Right renal cortex interstitium (tissue), 3 donors: ENCODE measurements at regions not wholly inside any gene's neighbourhood (a gene's known extent, or its start where the extent isn't known, plus 50 kb on each side); places are given as distances from the start of the nearest gene placed in this dataset.

ENCODE experiments used
- DNase-seq, 3 donors: peaks; one replicate each; pipeline ENCODE4 v3.0.0-alpha.2; 2013; ENCODE audit warnings: low read depth in 3 of 3, low spot score in 2 of 3

DNA sequence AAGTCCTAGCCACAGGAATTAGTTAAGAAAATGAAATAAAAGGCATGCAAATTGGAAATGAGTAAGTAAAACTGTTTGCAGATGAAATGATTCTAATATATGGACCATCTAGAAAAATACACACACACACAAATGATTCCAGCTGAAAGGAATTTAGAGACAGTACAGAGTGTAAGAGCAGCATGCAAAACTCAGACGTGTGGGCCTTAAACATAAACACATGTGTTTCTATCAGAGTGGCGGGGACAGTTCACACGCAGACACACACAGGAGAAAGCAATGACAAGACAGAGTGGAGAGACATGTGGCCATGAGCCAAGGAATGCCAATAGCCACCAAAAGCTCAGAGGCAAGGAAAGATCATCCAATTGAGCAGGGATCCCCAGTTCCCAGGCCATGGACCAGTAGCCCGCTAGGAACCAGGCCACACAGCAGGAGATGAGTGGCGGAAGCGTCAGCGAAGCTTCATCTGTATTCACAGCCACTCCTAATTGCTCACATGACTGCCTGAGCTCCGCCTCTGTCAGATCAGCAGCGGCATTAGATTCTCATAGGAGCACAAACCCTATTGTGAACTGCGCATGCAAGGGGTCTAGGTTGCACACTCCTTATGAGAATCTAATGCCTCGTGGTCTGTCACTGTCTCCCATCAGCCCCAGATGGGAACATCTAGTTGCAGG, 155.4 kb downstream of the ARL4C start:
- no peak for DNase-seq

DNA sequence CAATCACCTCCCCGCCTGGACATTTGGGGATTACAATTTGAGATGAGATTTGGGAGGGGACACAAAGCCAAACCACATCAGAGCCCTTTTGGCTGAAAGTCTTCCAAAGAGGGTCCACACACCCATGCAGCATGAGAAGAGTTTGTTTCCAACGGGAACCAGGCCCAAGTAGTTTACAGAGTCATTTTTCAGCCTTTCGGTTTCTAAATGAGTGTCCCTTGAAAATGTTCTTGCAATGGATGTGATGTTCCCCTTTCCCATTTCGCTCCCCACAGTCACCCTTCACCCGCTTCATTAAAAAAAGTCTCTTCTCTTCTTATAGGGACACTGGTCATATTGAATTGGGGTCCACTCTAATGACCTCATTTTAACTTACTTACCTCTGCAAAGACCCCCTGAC, 157.4 kb downstream of the ARL4C start:
- DNase-seq, result no peak

DNA sequence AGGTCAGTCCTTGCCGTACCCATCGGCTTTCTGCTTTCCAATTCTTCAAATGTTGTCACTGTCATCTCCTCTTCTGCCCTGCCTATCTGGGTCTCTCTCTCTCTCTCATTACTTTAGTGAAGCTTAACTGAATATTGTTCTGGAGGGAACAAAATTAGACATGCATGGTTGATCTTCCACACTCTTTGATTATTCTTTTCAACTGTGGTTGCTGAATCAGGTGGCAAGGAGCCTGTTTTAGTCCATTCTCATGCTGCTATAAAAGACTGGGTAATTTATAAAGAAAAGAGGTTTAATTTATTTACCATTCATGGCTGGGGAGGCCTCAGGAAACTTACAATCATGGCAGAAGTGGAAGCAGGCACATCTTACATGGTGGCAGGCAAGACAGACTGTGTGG, 157.9 kb downstream of the ARL4C start:
- no peak for DNase-seq

DNA sequence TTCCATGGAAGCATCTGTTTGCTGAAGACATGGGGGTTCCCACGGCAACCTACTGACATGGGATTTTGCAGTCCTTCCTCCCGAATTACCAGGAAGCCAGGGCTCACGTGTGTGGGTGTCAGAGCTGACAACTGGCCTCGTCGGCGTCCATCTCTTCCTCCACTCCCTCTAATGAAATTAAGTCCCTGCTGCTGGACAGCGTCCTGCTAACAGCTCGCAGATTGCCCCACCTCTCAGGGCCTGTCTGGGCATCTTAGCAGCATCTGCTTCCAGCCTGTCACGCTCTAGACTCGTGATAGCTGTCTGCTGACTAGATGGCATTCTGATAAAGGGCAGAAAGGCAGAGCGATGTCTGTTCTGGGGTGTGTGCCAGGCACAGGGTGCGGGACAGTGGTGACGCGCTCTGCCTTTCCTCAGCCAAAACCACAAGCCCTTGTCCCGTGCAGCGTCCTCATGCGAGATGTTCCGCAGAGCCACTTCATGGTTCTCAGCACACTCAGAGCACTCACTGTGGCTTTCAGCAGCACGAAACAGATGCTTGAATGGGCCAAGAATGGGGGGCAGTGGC, 161.1 kb downstream of the ARL4C start:
- DNase-seq, result no peak

DNA sequence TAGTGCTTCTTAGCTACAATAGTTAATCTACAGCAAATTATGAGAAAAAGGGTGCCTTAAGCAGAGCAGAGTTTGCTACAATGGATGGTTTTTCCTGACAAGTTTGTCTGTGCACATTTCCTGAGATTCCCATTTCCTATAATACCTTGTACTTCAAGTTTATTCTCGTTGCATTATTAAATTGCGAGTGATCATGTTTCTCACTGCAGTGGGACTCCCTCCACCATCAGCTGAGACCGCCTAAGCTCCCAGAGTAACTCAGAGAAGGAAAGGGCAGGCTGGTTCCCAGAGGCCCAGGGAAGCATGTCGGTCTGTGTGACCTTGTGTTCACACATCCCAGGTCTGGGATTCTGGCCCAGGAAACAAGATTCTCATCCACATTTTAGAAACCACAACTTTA, 162.1 kb downstream of the ARL4C start:
- no peak for DNase-seq

DNA sequence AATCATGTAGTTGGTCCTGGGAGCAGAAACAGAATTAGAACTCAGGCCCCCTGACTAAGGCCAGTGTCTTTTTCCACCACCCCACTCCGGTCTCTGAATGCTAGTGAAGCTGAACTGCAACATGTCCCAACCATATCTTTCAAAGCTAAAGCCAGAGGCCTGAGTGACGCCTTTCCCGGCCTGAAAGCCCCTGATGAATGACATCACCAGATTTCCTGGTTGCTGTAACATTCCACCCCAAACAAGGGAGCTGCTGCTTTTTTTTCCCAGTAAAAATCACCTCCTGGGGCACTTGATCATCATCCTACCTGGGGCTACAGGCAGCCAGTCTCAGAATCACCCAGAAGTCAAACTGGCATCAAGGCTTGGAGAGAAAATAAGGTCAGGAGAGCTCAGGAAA, 162.7 kb downstream of the ARL4C start:
- no peak for DNase-seq

DNA sequence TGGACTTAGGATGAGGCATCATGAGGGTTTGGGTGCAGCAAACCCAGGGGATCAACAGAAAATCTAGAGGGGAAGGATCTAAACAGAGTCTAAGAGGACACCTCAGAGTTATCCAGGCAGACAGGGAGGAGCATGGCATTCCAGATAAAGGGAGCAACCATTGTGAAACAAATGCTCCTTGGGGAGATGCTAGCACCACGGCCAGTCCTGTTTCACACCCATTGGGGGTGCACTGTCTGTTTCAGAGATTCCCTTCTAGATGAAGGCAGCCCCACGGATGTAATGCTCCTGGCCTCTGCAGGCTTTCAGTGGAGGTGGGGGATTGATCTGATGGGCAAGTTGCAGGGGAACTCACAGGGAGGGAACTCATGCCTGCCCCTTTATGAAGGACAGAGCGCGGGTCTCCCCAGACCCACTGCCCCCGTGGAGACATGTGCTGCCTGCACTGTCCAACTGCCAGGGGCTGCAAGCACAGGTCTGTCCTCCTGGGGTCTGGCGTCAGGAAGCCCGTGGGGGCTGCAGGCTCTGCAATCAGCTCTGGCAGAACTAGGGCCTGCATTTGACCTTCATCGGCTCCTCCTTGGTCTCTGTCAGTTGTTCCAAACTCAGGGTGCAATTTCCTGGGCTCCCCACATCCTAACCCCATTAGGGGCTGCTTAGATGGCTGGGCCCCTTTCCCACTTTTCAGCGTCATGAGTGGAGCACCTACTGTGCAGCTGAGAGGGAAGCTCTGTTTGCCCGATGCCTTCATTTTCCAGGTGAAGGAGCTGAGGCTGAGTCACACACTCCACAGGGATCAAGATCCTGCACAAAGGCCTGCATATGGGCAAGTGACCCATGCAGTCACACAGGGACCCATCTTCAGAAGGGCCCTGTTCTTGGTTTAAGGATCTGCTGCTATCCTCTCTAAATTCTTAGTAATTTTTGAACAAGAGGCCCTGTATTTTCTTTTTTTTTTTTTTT, 163.4 kb downstream of the ARL4C start:
- no peak for DNase-seq

DNA sequence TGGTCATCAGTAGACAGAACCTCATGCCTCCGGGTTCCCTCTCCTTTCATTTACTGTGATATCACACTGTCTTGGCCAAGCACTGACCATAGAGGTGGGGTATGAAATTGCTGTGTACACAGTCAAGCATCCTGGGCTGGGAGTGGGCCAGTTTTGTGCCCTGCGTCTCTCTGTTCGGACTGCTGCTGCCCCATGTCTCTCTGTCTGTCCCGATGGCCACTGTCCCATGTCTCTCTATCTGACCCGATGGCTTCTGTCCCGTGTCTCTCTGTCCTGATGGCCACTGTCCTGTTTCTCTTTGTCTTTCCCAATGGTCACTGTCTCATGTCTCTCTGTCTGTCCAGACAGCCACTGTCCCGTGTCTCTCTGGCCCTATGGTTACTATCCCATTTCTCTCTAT, 164.9 kb downstream of the ARL4C start:
- no peak for DNase-seq

DNA sequence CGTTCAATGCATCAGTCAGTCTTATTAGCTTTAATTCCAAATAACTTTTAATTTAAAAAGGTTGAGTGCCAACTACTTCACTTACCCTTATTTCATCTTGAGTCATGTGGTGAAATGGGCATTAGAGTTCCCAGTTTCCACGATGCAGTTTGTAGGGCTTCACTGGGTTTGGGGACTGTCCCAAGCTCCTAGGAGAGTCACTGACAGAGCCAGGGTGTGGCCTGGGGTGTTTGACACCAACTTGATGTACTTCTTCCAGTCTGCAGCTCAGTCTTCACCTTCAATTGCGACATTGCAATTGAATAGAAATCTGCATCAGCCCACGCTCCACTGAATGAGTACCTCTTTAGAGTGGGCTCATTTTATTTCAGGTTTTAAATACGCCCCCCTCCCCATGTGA, 165.3 kb downstream of the ARL4C start:
- DNase-seq, result no peak

DNA sequence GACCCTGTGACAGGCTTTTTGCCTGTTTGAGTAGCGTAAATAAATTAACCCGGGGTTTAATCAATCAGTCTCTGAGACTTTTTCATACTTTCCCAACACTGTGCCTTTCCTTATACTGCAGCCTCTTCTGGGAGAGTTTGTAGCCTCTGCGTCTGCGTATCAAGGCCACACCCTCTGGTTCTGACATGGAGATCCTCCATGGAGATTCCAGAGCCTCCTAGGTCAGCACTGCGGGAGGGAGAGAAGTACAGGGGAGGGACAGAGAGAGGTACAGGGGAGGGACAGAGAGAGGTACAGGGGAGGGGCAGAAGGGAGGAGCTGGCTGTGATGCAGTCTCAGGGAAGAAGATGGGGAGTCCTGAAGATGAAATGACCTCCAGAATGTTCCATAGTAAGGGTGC, 166.0 kb downstream of the ARL4C start:
- DNase-seq, result no peak

DNA sequence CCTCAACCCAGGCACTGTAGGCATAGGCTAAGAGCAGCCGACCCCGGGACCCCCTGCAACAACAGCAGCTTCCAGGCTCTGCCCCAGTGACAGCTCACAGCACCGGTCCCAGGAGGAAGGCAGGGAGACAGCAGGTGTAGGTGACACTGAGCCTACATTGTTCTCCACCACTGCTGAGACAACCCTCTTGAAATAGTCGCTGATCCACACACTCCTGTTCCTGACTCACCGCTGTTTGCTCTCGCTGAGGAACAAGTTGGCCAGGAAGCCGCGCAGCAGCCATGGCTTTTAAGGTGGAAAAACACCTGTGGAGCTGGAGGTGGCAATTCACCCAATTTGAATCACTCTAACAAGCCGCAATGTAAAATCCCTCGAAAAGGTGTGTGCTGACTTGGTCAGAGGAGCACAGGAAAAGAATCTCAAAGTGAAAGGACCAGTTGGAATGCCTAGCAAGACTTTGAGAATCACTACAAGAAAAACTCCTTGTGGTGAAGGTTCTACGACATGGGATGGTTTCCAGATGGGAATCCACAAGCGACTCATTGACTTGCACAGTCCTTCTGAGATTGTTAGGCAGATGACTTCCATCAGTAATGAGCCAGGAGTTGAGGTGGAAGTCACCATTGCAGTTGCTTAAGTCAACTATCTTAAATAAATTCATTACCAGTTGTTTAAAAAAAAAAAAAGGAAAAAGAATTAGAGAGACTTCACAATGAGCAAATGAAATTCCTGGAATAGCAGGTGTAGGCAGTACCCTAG, 167.5 kb downstream of the ARL4C start:
- DNase-seq, result no peak

DNA sequence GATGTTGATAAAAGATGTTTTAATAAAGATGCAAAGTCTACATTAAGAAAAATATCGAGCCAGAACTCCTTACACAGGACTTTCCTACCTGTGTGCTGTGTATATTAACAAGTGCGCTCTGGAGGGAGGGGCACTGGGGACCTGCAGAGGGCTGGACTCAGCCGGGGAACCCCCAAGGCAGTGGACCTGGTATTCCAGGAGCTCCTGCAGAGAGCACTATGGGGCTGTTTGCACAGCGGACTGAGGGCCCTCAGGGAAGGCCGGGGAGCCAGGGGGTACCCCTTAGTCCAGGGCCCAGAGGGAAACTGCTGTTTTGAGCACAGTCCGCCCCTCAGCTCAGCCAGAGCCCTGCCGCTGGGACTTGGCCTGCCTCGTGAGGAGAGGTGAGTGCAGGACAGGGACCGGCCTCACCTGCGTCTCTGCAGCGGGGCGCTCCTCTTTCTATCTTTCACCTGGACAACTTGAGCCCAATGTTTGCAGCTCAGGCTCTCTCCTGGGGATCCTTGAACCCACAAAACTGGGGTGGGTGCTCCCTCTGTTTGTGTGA, 168.4 kb downstream of the ARL4C start:
- no peak for DNase-seq

DNA sequence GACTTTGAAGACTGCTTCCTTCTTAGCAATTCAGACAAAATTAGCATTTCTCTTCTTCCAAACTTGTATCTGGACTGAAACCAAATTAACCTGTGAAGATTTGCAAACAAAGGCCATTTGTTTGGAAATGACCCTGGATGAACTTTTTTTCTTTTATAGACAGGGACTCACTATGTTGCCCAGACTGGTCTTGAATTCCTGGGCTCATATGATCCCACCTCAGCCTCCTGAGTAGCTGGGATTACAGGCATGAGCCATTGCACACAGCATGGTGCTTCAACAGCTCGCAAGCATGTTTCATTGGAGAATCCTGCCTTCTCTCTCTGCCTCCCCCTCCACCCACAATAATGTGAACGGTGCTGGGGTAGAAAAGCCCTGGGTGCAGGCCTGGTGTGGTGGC, 170.2 kb downstream of the ARL4C start:
- no peak for DNase-seq

DNA sequence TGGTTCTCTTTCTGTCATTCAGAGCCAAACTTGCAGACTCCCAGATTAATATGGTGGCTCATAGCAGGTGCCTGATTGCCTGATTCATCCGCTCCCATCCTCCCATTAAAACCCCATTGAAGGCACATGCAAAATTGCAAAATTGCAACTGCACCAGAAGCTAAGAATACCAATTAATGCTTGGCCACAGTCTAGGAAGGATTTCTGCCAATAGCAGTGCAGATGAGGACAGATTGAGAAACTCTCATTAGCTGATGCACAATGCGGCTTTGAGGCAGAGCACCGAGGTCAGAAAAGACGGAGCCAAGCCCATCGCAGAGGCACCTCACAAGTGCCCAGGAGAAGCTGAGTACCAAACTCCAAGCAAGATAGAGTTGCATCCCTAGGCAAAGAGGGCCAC, 172.8 kb downstream of the ARL4C start:
- DNase-seq, result no peak

DNA sequence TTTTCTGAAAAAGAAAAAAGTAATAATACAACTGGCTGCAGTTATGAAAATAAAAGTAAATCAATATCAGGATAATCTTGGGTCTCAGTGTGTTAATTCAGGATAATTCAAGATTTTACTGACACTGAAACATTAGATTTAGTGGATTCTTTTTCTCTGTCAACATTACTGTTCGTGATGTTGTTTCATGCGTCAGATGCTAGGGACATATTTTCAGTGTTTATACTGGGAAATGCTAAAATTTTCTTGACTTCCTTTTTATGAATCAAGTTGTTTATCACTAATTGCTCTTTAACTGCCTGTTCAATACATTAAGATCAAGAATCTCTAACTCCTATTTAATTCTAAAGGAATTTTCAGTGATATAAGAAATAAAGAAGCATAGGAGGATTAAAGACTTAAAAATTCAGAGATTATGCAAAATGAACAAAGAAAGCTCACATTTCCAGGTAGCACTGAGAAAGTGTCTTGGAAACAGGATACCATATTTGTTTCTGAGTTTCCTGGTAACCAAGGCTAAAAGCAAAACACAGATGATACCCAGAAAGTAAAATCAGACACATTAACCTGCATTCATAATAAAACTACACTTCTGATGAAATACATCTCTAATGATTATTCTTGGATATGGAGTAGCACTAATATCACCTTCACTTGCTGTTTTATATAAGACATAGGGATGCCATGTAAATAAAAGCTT, 174.0 kb downstream of the ARL4C start:
- DNase-seq, result no peak

DNA sequence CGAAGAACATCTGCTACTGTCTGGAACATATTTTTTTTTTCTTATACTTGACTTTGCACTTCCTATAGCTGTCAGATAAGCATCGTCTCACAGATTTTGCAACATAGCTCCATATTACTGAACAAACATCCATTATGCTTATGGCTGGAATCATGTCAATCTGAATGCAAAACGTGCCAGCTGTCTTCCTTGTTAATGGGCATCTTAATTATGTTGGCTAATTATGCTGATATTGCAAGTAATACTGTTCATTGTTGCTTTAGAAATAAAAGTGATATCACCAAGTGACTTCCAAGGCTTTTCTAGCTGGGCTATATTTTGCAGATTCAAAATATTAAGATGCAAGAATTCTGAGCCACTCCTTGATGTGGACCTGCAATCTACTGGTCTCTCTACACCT, 176.8 kb downstream of the ARL4C start:
- no peak for DNase-seq

DNA sequence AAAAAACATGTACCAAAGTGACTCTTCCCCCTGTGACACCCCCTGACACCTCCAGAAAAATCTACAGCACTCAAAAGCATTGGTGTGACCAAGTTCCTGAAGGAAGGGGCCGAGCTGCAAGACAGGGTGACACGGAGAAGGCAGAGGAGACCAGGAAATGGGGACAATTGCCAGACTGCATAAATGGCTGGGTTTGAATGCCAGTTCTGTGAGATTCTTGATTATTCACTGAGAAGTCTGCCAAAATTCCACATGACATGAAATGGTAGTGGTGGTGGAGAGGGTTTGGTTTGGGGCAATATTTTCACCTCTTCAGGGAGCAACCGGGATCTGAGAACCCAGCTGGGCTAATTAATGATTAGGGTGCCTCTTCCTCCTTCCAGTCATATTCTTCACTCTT, 178.5 kb downstream of the ARL4C start:
- DNase-seq, result no peak

DNA sequence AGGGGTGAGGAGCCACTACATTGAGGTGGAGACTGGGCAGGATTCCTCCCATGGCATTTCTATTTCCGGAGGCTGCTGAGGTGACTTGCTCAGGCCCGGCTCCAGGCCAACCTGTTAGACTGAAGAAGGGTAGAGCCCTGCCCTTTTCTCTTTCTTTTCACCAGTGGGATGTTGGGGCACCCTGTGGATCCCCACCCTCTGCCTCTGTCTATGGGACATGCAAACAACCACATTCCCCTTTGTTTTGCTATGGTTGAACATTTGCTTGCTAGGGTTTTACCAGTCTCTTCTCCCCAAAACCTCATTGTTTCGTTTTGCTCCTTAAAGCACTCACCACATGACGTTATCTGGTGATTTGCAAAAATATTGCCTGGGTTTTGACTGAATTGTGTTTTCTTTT, 183.3 kb downstream of the ARL4C start:
- no peak for DNase-seq

DNA sequence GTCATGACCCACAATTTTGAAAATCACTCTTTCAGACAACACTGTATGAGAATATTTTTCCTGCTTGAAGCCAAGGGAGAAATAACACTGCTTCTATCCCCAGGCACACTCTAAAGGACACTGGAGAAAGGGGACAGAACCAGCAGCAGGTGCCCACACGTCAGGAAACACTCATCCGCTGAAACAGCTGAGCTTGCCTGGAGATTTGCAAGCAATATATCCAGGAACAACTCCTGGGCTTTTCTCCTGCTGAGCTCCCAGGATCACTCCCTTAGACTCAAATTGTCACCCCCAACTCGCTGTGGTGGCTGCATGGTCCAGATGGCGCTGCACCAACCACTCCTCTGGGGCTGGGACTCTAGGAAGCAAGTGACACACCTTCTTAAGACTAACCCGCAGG, 186.7 kb downstream of the ARL4C start:
- DNase-seq, result no peak

DNA sequence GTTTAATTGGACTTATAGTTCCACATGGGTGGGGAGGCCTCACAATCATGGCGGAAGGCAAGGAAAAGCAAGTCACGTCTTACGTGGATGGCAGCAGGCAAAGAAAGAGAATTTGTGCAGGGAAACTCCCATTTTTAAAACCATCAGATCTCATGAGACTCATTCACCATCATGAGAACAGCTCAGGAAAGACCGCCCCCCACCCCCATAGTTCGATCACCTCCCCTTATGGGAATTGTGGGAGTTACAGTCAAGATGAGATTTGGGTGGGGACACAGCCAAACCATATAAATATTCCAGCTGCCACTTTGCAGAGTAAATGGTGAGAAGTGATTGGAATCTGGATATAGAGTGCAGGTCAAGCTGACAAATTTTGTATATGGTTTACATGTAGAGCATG, 187.4 kb downstream of the ARL4C start:
- no peak for DNase-seq
